GM21367 (cell line): ENCODE measurements at regions not wholly inside any gene's neighbourhood (a gene's known extent, or its start where the extent isn't known, plus 50 kb on each side); places are given as distances from the start of the nearest gene placed in this dataset.

Experiments used
- ATAC-seq: cut with Tn5 transposase; IDR thresholded peaks from one replicate; pipeline ENCODE4 v1.9.1; 2021; ENCODE audit not compliant: unreplicated experiment

DNA sequence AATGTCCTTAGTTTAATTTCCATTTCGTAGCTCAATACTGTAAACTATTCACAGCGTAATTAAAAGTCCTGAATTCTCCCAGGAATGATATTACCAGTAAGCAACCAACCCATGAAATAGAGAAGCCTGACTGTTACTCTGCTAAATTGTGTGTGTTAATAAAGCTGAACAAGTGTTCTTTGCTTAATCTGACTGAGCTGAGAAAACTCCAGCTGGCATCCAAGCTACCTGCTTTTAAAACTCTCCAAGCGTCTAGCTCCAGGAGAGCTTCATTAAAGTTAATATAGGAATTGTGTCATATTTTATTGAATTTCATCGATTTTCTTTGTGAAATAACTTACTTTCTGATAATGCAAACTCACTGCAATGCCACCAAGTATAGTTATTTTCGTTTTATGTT is 524.4 kb downstream of the SLC16A7 start:
- ATAC-seq = no peak

DNA sequence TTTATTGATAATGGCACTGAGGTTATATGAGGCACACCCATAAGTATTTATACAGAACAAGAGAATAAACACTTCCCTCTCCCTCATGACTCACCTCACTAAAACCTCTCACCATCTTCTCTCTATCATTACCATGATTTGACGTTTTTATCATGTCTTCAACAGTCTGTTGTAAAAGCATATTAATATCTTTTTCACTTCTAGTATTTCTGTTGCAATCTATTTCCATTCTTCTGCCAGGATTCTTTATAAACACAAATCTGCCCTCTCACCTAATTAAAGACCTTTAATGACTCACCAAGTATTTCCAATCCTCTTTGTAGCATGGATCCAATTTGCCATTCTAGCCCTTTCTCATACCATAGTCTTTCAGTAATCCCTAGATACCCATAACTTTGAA is 527.7 kb downstream of the SLC16A7 start:
- ATAC-seq = no peak

DNA sequence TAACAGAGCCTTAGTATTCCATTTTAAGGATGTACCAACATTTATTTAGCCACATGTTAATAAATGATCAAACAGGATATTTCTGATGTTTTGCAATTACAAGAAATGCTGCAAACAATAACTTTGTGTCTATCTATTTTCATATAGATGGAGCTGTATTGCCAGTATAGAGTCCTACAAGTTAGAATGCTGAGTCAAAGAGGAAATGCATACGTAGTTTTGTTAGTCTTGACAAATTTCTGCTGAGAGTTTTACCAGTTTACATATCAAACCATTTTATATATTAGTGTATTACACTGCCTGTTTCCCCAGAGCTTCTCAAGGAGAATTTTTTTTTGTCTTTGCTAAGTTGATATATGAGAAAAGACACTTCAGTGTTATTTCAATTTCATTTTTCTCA is 541.7 kb downstream of the SLC16A7 start:
- ATAC-seq = no peak

DNA sequence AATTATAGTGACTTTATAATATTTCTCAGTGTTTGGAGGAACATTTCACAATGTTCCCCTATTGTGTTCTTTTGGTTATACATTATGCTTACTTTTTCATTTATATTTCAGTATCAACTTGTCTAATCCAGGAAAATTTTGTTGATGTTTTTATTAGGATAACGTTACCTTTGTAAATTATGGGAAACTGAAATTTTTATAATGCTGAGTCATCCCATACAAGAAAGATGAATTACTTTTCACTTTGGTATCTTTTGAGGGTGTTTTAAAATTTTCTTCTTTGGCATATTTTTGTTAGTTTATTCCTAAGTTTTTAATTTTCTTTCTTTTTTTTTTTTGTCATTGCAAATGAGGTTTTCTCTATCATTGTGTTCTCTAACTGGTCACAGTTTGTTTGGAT is 542.7 kb downstream of the SLC16A7 start:
- ATAC-seq = no peak

DNA sequence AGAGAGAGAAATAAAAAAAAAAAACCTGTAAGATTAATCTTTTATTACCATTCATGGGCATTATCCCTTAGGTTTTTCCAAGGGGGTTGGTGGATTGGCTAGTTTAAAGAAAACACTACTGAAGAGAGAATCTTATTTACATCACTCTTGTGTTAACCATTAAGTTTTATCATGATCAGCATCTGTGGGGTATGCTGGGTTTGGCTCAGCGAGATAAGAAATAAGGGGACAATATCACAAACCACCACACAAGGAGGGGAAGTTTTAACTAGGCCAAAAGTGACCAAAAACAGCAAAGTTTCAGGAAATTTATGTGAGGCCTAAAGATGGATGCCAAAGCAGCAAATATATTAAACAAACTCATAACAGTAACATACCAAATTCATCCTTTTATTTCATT is 548.6 kb downstream of the SLC16A7 start:
- no peak for ATAC-seq

DNA sequence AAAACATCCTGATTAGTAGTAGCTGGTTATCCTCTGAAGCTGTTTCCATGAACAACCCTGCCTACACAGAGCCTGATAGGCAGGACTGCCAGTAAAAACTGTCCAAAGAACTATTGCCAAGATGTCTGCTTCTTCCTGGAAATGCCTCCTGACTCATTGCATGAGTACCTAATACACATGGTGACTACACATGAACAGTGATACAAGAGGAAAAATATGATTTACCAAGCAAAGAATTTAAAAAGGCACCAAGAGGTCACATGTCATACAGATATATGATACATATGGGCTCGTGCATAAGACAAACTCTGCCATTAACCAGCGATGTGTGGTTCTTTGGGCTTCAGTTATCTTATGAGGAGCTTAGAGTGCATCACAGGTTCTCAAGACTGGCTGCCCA is 552.3 kb downstream of the SLC16A7 start:
- ATAC-seq = no peak

DNA sequence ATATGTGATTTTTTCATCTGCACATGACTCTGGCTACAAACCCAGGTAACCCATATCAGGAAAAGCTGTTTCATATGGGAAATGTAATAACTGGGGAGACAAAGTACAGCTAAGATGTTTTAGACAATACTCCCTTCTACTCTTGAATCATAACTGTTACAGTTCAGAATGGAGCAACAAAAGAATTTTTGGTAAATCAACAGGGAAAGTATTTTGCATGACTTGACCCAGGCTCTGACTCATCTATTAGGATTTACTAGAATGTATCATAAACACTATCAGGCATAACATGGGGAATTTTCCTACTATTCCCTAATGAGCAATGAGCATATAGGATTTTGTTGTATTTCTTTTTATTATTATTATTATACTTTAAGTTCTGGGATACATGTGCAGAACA is 553.0 kb downstream of the SLC16A7 start:
- ATAC-seq = no peak

DNA sequence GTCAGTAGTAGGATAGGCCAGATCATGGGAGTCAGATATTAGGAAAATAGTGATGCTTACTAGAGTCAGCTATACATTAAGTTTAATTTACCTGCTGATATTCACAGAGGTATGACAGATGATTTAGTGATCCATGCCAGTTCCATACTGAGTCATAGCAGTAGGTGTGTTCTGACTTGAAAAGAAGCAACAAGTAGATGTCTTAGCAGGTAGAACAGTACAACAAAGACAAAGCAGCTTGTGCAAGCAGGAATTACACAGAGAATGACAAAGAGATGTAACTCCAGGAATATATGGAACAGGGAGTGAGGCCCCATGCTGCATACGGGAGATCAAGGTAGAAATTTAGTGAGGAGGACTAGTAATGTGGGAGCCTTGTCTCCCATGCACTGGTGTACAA is 556.9 kb downstream of the SLC16A7 start:
- no peak for ATAC-seq

DNA sequence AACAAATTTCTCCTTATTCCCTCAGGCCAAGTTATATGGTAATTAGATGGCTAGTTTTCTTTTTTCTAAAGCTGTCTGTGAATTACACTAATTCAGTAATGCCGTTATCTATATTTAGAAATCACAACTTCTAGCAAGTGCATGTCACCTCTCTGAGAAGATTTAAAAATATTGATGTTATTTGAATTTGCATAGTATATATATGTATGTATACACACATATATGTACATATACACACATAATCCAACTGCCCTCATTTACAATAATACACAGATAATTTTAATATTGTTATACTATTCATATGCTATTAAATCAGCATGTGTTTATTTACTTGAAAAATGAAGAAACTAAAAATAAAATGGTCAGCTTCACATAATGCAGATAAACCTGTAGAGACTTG is 563.9 kb downstream of the SLC16A7 start:
- no peak for ATAC-seq

DNA sequence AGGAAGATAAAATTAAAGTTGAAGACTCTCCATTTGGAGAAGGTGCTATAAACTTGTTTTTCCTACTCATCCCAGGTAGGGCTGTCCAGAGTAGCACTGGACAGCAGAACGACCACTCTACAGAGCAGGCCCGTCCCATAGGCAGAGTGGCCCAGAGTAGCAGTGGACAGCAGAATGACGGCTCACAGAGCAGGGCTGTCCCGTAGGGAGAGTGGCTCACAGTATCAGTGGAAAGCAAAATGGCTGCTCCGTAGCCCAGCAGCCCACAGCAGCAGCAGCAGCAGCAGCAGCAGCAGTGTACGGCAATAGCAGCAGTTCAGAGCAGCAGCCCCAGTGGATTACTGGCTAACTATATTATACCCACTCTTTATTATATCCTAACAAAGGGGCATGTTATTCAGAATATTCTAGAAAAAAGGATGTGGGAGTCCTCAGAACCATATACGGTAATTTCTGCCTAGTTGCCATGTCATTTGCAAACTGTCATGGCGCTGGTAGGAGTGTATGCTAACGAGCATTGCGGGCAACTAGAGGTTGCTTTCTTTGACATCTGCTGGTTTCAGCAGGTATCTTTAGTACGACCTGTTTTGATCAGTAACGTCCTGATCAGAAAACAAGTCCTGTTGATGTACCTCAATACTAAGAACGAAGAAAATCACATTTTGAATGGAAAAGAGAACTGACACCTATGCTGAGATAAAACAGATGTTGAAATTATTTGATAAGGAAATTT is 567.3 kb downstream of the SLC16A7 start:
- no peak for ATAC-seq

DNA sequence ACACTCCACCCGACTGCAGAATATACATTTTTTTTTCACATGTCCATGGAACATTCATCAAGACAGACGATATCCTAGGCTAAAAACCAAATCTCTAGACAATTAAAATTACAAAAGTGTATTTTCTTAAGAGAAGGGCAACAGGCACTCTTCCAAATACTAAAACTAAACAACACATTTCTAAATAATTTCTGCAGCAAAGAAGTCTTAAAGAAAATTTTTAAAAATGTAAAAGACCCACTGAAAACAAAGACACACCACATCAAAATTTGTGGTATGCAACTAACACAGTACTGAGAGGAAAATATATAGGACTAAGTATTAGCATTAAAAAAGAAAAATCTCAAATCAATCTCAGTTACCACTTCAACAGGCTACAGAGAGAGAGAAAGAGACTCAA is 570.0 kb downstream of the SLC16A7 start:
- ATAC-seq = no peak

DNA sequence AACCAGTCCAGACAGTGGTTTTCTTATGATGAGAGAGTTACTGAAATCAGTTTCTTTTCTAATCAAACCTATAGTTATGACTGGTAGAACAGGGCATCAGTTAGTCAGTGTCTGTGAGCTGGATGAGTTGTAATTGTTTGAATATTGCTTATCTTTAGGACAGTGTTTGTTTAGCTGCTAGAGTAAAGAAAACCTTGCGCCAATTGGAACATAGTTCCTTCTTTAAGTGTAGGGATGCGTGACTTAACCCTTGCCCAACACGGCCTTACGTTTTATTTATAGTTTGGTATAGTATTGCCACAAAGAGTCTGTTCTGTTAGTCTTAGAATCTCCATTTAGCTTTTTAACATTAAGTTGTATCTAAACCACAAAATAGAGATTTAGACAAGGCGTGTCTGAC is 572.6 kb downstream of the SLC16A7 start:
- ATAC-seq = no peak

DNA sequence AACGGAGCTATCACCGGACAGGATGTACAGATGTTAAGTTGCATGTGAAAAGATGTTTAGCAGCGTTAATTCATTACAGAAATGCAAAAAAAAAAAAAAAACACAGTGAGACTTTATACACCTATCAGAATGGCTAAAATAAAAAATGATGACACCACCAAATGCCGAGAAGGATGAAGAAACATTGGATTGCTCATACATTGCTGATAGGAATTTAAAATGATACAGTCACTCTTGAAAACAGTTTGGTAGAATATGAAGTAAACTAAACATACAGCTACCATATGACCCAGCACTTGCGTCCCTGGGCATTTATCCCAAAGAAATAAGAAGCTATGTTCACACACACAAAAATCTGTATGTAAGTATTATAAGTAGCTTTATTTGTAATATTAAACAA is 574.1 kb downstream of the SLC16A7 start:
- ATAC-seq = no peak

DNA sequence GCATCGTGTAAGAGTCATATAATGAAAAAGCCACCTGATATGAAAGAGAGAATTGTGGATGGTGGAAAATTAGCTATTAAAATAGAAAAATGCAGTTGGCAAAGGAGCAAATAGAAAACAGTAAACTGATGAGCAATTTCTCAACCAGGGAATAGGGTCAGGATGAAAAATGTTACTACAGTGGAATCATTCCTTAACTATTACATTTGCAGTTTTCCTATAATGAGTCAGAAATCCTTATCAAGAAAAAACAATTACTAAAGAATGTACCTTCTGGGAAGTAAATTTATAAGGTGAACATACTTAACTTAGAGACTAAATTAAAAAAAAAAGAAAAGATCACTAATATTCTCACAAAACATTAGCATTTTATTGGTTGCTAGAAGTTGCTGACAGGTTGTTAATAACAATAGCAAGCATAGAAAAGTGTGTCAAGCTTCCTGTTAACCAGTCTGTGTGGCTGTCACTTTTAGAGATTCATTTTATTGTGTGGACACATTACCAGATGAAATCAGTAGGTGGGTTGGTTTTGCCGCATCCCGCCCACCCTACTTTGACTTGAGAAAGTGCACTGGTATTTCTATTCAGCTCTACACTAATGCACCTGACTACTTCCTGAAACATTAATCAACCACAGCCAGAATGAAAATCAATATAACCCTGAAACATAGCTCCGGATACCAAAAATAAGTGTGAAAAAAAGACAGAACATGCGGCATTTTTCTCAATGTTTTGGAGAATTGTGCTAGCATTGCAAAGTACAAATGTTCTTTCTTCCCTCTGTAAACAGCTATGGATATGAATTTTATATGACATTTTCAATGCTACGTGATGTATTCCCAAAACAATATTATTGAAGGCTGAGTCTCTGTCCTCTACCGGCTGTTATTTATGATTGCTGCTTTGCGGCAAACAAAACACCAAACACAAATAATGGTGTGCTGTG is 576.7 kb downstream of the SLC16A7 start:
- ATAC-seq = no peak

DNA sequence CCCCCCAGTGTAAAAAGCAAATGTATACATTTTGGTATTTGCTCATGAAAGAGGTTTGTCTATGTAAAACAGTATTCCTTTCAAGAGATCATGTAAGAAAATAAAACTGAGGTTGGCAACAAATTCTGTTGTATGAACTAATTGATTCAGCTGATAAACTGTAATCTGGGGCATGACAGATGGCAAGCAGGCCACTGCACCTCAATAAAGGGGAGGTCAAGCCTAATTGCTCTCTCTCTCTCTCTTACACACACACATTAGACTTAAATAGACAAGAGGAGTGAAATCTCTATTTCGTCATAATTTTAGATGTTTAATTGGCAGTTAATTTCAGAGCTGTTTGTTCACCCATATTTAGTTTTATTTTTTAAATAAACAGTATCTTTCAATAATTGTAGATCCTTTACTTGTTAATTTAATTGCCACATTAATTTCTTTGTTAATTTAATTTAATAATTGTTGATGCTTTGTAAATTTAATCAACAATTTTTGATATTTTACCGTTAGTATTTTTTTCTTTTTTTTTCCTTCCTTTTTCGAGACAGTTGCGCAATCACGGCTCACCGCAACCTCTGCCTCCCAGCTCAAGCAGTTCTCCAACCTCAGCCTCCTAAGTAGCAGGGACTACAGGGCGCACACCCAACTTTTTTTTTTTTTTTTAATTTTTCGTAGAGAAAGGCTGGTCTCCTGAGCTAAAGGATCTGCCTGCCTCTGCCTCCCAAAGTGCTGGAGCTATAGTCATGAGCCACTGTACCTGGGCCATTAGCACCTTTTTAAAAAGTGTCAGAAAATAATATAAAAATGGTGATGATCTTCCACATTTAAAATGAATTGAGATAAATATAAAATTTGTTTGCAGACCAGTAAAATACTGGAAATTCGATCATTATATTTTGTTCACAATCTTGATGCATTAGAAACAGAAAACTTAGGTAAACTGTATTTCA is 577.7 kb downstream of the SLC16A7 start:
- ATAC-seq = no peak

DNA sequence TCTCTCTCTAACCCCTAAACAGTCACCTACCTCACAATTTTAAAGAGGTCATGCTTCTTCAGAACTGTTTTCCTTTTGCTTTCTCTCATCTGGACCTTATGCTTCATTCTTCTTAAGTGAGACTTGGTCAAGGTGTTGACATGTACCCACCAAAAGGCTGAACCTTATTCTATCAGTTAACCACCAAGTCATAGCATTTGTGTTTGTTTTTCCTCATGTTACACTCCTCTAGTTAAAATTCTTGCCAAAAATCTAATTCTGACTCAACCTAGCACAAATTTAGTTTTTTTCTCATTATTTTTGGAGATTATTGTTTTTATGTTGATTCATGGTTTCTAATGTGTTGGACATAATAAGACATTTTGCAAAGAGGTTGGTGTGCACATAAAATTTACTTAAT is 578.6 kb downstream of the SLC16A7 start:
- ATAC-seq = no peak

DNA sequence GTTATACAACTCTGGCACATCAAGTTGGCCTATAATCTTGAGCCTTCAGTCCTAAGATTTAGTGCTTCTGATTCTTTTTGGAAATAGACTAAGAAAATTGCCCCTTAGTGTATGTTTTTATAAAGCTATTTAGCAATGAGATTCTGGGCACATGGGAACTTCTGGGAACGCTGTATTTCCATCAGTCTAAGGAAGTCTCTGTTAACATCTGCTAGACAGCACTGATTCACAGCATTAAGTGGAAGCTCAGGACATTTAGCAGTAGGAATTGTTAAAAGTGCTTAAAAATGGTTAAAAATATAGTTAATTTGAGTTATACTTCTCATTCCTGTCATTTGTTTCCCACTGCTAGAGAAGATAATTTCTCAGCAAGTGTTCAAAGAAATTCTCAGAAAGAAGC is 579.1 kb downstream of the SLC16A7 start:
- ATAC-seq = no peak

DNA sequence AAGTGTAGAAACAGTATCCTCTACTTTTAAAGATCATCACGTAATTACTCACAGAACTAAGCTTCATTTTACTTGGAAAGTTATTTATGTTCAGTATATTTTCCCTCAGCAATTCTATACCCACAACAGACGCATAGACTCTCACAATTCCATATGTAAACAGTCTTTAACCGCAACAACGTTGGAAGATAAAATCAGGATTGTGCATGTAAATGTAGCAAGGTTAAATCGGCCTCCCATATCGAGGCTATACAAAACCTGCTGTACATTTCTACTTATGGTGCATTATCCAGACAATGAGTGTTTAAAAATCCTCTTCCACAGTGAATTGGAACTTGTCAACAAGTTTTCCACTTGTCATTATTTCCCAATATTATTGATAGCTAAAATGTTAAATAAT is 581.1 kb downstream of the SLC16A7 start:
- no peak for ATAC-seq

DNA sequence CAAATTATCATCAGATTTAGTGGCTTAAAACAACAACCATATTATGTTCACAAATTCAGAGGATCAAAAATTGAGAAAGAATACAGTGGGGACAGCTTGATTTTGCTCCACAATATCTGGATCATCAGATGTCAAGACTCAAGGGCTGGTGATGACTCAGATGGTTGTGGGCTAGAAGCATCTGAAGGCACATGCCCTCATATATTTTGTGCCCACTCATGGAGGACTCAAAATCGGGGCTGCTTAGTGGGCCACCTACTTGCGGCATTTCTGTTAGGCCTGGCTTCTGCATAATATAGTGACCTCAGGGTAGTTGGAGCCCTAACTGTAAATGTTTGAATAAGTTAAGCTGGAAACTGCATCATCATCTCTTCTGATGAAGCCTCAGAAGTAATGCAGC is 584.5 kb downstream of the SLC16A7 start:
- no peak for ATAC-seq

DNA sequence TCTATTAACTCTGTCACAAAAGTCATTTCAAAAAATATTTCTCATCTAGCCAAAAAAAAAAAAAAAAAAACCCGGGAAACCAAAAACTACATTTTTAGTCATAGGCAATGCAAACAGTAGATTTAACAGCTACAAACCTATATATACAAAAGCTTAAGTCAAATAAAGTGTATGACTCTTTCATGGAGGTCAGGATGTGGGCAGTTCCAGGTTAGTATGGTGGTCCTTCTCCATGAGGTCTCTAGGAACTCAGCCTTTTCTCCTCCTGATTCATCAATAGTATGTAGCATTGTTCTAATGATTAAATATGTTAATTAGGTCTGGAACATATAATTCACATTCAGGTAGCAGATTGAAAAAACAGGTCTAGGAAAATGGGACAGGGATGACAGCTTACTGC is 586.5 kb downstream of the SLC16A7 start:
- no peak for ATAC-seq

DNA sequence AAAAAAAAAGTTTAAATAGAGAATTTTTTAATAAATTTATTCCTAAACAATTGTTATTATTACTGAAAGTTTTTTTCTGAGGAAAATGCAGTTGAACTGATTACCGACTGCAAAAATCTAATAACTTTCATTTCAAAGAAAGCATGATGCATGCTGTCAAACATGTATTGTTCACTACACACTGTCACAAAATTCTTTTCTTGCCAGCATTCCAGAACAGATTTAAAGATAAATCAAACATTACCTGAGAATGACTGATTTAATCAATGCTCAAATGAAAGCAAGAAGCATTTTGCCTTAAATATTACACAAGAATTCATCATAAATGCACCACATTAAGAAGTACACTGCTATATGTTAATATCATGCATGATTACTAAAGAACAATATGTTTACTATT is 588.3 kb downstream of the SLC16A7 start:
- no peak for ATAC-seq
